ENCODE measurements at regions not wholly inside any gene's neighbourhood (a gene's known extent, or its start where the extent isn't known, plus 50 kb on each side); places are given as distances from the start of the nearest gene placed in this dataset.

- no peak overlapping the region for H3K4me3 ChIP-seq (ENCODE audit: low read length)
- no peaks in the 10 kb centered on the region for H3K27me3 ChIP-seq (ENCODE audit: control insufficient read depth in 1 of 2, insufficient read depth in 2 of 2, low read length in 2 of 2)
- H3K9me3 ChIP-seq (ENCODE audit: control insufficient read depth in 1 of 2, insufficient read depth in 1 of 2, low read length in 2 of 2): no peaks in the 10 kb centered on the region
- ATAC-seq (ENCODE audit: poor library complexity): no peak
- no peaks in the 10 kb centered on the region for H3K36me3 Mint-ChIP-seq (ENCODE audit: low read depth)
- no peak overlapping the region for H3K27ac ChIP-seq (ENCODE audit: low read depth in 1 of 2, low read length in 2 of 2)
- H3K9me3 Mint-ChIP-seq: peaks cover 5% of the 10 kb centered on the region
- H3K4me3 Mint-ChIP-seq: no peak overlapping the region
- intact Hi-C loops (cut with DNase I, micrococcal nuclease): no loop called here
- no peaks in the 10 kb centered on the region for H3K27me3 Mint-ChIP-seq
- no peaks in the 10 kb centered on the region for H3K4me1 Mint-ChIP-seq (ENCODE audit: low read depth)
- no peaks in the 10 kb centered on the region for H3K36me3 ChIP-seq (ENCODE audit: insufficient read depth, low read length)
- no peak for DNase-seq
- POLR2A ChIA-PET: no interaction called here
- no peak overlapping the region for H3K27ac Mint-ChIP-seq
- TF ChIP-seq CTCF (IDR thresholded peaks at IDR 0.05): no peak
- CTCF ChIA-PET: interaction anchor here (1.0 kb wide), 1 partner anchor 47 kb away, joined by 3 read pairs; no protein-coding TSS in a partner anchor
- no peaks in the 10 kb centered on the region for H3K4me1 ChIP-seq (ENCODE audit: insufficient read depth, low read length)
Observed at GRCh38 chr12:94055528-94055927, 92.8 kb upstream of the PLXNC1 start.

GRCh38 chr12:94056419-94057158, 91.8 kb upstream of the PLXNC1 start:
- Mint-ChIP-seq H3K4me1 (ENCODE audit: low read depth) (no peaks in the 10 kb centered on the region), H3K27me3 (no peaks in the 10 kb centered on the region), H3K4me3 (no peak overlapping the region), H3K36me3 (ENCODE audit: low read depth) (no peaks in the 10 kb centered on the region), H3K9me3 (no peaks in the 10 kb centered on the region), H3K27ac (no peak overlapping the region)
- CTCF ChIA-PET: no interaction called here
- H3K27ac ChIP-seq (ENCODE audit: low read depth in 1 of 2, low read length in 2 of 2): no peak overlapping the region
- H3K9me3 ChIP-seq (ENCODE audit: control insufficient read depth in 1 of 2, insufficient read depth in 1 of 2, low read length in 2 of 2): no peaks in the 10 kb centered on the region
- POLR2A ChIA-PET: no interaction called here
- DNase-seq (no peak), ATAC-seq (ENCODE audit: poor library complexity) (no peak)
- H3K4me3 ChIP-seq (ENCODE audit: low read length): no peak overlapping the region
- intact Hi-C loops (cut with DNase I, micrococcal nuclease): no loop called here
- no peaks in the 10 kb centered on the region for H3K27me3 ChIP-seq (ENCODE audit: control insufficient read depth in 1 of 2, insufficient read depth in 2 of 2, low read length in 2 of 2)
- H3K36me3 ChIP-seq (ENCODE audit: insufficient read depth, low read length): no peaks in the 10 kb centered on the region
- TF ChIP-seq CTCF (IDR thresholded peaks at IDR 0.05): no peak
- no peaks in the 10 kb centered on the region for H3K4me1 ChIP-seq (ENCODE audit: insufficient read depth, low read length)

GRCh38 chr12:94057262-94058151, 90.9 kb upstream of the PLXNC1 start:
- H3K4me1 Mint-ChIP-seq (ENCODE audit: low read depth): no peaks in the 10 kb centered on the region
- no peaks in the 10 kb centered on the region for H3K36me3 ChIP-seq (ENCODE audit: insufficient read depth, low read length)
- no peaks in the 10 kb centered on the region for H3K9me3 ChIP-seq (ENCODE audit: control insufficient read depth in 1 of 2, insufficient read depth in 1 of 2, low read length in 2 of 2)
- no peaks in the 10 kb centered on the region for H3K27me3 ChIP-seq (ENCODE audit: control insufficient read depth in 1 of 2, insufficient read depth in 2 of 2, low read length in 2 of 2)
- POLR2A ChIA-PET: no interaction called here
- H3K27ac Mint-ChIP-seq: no peak overlapping the region
- CTCF ChIA-PET: interaction anchor here (0.7 to 1.6 kb wide), 2 partner anchors 18 to 83 kb away, joined by 3 to 4 read pairs; no protein-coding TSS in a partner anchor
- no peak for TF ChIP-seq CTCF (IDR thresholded peaks at IDR 0.05)
- no peak overlapping the region for H3K27ac ChIP-seq (ENCODE audit: low read depth in 1 of 2, low read length in 2 of 2)
- H3K4me3 ChIP-seq (ENCODE audit: low read length): no peak overlapping the region
- H3K9me3 Mint-ChIP-seq: no peaks in the 10 kb centered on the region
- intact Hi-C loops (cut with DNase I, micrococcal nuclease): no loop called here
- H3K4me3 Mint-ChIP-seq: no peak overlapping the region
- H3K4me1 ChIP-seq (ENCODE audit: insufficient read depth, low read length): no peaks in the 10 kb centered on the region
- no peak for ATAC-seq (ENCODE audit: poor library complexity)
- no peaks in the 10 kb centered on the region for H3K36me3 Mint-ChIP-seq (ENCODE audit: low read depth)
- no peaks in the 10 kb centered on the region for H3K27me3 Mint-ChIP-seq
- DNase-seq: no peak

Measured in CD4-positive, alpha-beta T cell (primary cell).